GM12878 (cell line): ENCODE measurements at regions not wholly inside any gene's neighbourhood (a gene's known extent, or its start where the extent isn't known, plus 50 kb on each side); places are given as distances from the start of the nearest gene placed in this dataset.

ENCODE experiments used
- ATAC-seq: fragments of 200-7000 bp; cut with Tn5 transposase; 3 replicates; pipeline ENCODE4 v1.9.1; 2020; ENCODE audit warnings: mild to moderate bottlenecking, moderate library complexity
- BruUV-seq: library from RNA; stranded (reverse); fragments of 400-500 nt; replicated peaks from 2 replicates; lab custom pipeline; 2021; lab: Mats Ljungman, UMichigan
- CTCF ChIA-PET: fragments of 300-600 bp; sonication (Branson Sonifier 250); formaldehyde crosslinking; extraction: SDS; loops from one replicate; lab custom pipeline; 2021; ENCODE audit warnings: inconsistent platforms; lab: Yijun Ruan, JAX
- POLR2A ChIA-PET: fragments of 350-600 bp; formaldehyde crosslinking; extraction: SDS; loops from one replicate; lab custom pipeline; 2021; ENCODE audit warnings: inconsistent platforms; lab: Charles Lee
- RAD21 ChIA-PET: fragments of 300-600 bp; sonication (Branson Sonifier 250); formaldehyde crosslinking; loops from one replicate; lab custom pipeline; 2023; ENCODE audit warnings: antibody characterized with exemption; ENCODE audit not compliant: unreplicated experiment; lab: Charles Lee
- SMC1A ChIA-PET: fragments of 300-600 bp; sonication (Branson Sonifier 250); formaldehyde crosslinking; loops from one replicate; lab custom pipeline; 2023; ENCODE audit not compliant: unreplicated experiment, uncharacterized antibody; lab: Charles Lee
- DNase-seq: peaks from one replicate; pipeline ENCODE4 v3.0.0-alpha.2; 2011; ENCODE audit warnings: low read depth, low spot score
- FAIRE-seq: peaks from 3 replicates; lab custom pipeline; 2011; peaks lifted over from hg19 to GRCh38; lab: Jason Lieb, UNC
- H2AFZ ChIP-seq: 2 replicates; pipeline ENCODE4 v1.6.0; 2011; ENCODE audit warnings: low read depth, low read length, control low read depth; ENCODE audit not compliant: control insufficient read depth
- H3K27ac ChIP-seq: 2 replicates; pipeline ENCODE4 v1.5.1; 2011; ENCODE audit warnings: control low read depth; ENCODE audit not compliant: control insufficient read depth, insufficient read depth
- H3K27me3 ChIP-seq, 2 experiments: replicated peaks in 1 of 2; 2 replicates each; pipeline versions ENCODE4 v1.6.0 to v1.6.1; 2011; ENCODE audit warnings: low read length in 1 of 2; ENCODE audit not compliant: control insufficient read depth in 2 of 2, insufficient read depth in 2 of 2
- H3K36me3 ChIP-seq, 2 experiments: 2 replicates each; pipeline ENCODE4 v1.5.1; 2011; ENCODE audit warnings: low read length in 1 of 2; ENCODE audit not compliant: control insufficient read depth in 2 of 2, insufficient read depth in 2 of 2
- H3K4me1 ChIP-seq: 2 replicates; pipeline ENCODE4 v1.6.1; 2011; ENCODE audit warnings: mild to moderate bottlenecking, low read length, moderate library complexity, mixed read lengths; ENCODE audit not compliant: control insufficient read depth, insufficient read depth
- H3K4me2 ChIP-seq: 2 replicates; pipeline ENCODE4 v1.6.0; 2011; ENCODE audit warnings: control low read depth; ENCODE audit not compliant: control insufficient read depth, insufficient read depth
- H3K4me3 ChIP-seq: fragments of 200-600 bp; sonication (generic); 2 replicates; pipeline ENCODE4 v1.5.1; 2016
- H3K79me2 ChIP-seq: 2 replicates; pipeline ENCODE4 v1.6.0; 2011; ENCODE audit warnings: low read length; ENCODE audit not compliant: control insufficient read depth, insufficient read depth
- H3K9ac ChIP-seq: 2 replicates; pipeline ENCODE4 v1.8.0; 2011; ENCODE audit warnings: low read length, control low read depth, mixed read lengths; ENCODE audit not compliant: control insufficient read depth, insufficient read depth
- H3K9me3 ChIP-seq: replicated peaks from 3 replicates; pipeline ENCODE4 v1.5.1; 2011; ENCODE audit warnings: mild to moderate bottlenecking, low read length; ENCODE audit not compliant: control insufficient read depth, insufficient read depth
- H4K20me1 ChIP-seq: 2 replicates; pipeline ENCODE4 v1.6.0; 2011; ENCODE audit not compliant: control insufficient read depth, insufficient read depth
- CBX5 ChIP-seq: sonication (generic); IDR thresholded peaks from 2 replicates; pipeline ENCODE4 v1.6.1; 2016; ENCODE audit warnings: low read depth, moderate library complexity, mild to moderate bottlenecking, inconsistent platforms
- NFIC ChIP-seq: IDR thresholded peaks from 2 replicates; pipeline ENCODE4 v1.6.1; 2012; ENCODE audit warnings: low read depth, mild to moderate bottlenecking, inconsistent platforms, low read length, moderate library complexity
- RFX5 ChIP-seq: IDR thresholded peaks from 2 replicates; pipeline ENCODE4 v1.6.1; 2011; ENCODE audit warnings: low read depth, low read length, improper control_type of control experiment
- RUNX3 ChIP-seq: IDR thresholded peaks from 2 replicates; pipeline ENCODE4 v1.6.1; 2012; ENCODE audit warnings: low read length, inconsistent platforms
- WGBS: methylation state at CpG from one replicate; pipeline ENCODE4 v1.1.6; 2016; ENCODE audit warnings: low lambda C conversion rate; ENCODE audit not compliant: insufficient replicate concordance, insufficient coverage; ENCODE audit errors: missing lambda C conversion rate; 5-methylcytosine and 5-hydroxymethylcytosine counted together
- in situ Hi-C: fragments of 300-500 bp; cut with MboI; formaldehyde crosslinking; loops from 9 replicates; pipeline ENCODE4 v1.14.3; 2018; ENCODE audit warnings: mixed read lengths
- intact Hi-C: fragments of 100-400 bp; cut with micrococcal nuclease; formaldehyde crosslinking; loops from one replicate; pipeline ENCODE4 v1.14.2; 2022; ENCODE audit not compliant: unreplicated experiment
- TF ChIP-seq, protein P1 (sequence below): fragments of 450-650 bp; formaldehyde crosslinking; IDR thresholded peaks from 2 replicates; pipeline ENCODE4 v1.4.0; 2020; ENCODE audit warnings: mild to moderate bottlenecking, moderate library complexity

DNA sequence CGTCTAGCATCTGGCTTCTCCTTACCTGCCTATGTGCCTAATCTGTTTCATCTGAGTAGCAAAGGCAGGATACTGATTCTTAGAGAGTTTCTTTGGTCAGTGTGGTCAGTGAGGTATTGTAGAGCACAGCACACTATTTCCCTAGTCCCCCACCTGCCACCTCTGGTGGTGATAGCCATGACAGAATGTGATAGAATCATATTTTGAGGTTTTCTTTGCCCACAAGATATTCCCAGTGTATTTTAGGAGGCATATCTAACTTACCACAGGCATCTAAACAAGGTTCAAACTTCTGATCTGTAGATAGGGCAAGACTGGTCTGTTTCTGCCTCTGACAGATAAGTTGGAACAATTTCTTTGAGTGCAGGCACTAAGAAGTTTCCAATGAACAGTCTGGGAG lies 188.0 kb downstream of the SOX2 start:
- no peak overlapping the region for H3K27ac ChIP-seq
- no peaks in the 10 kb centered on the region for H3K9me3 ChIP-seq
- H3K27me3 ChIP-seq: no peaks in the 10 kb centered on the region
- ATAC-seq: peak; percentile 55
- ChIA-PET SMC1A (no interaction called here), POLR2A (no interaction called here), CTCF (no interaction called here), RAD21 (no interaction called here)
- no peak for FAIRE-seq
- no peaks in the 10 kb centered on the region for H3K36me3 ChIP-seq
- in situ Hi-C loops (no loop called here), intact Hi-C loops (no loop called here)
- no peak overlapping the region for H3K4me3 ChIP-seq
- H3K4me2 ChIP-seq: no peak overlapping the region
- H4K20me1 ChIP-seq: no peaks in the 10 kb centered on the region
- H3K4me1 ChIP-seq: no peaks in the 10 kb centered on the region
- no peak overlapping the region for H2AFZ ChIP-seq
- WGBS: 43% methylated on average over 1 of the region's 1 CpG
- no peak overlapping the region for H3K9ac ChIP-seq
- no peak for DNase-seq
- BruUV-seq: no TSS peak
- no peaks in the 10 kb centered on the region for H3K79me2 ChIP-seq
- TF ChIP-seq RUNX3: peak; percentile 81
- TF ChIP-seq, protein P1, sequence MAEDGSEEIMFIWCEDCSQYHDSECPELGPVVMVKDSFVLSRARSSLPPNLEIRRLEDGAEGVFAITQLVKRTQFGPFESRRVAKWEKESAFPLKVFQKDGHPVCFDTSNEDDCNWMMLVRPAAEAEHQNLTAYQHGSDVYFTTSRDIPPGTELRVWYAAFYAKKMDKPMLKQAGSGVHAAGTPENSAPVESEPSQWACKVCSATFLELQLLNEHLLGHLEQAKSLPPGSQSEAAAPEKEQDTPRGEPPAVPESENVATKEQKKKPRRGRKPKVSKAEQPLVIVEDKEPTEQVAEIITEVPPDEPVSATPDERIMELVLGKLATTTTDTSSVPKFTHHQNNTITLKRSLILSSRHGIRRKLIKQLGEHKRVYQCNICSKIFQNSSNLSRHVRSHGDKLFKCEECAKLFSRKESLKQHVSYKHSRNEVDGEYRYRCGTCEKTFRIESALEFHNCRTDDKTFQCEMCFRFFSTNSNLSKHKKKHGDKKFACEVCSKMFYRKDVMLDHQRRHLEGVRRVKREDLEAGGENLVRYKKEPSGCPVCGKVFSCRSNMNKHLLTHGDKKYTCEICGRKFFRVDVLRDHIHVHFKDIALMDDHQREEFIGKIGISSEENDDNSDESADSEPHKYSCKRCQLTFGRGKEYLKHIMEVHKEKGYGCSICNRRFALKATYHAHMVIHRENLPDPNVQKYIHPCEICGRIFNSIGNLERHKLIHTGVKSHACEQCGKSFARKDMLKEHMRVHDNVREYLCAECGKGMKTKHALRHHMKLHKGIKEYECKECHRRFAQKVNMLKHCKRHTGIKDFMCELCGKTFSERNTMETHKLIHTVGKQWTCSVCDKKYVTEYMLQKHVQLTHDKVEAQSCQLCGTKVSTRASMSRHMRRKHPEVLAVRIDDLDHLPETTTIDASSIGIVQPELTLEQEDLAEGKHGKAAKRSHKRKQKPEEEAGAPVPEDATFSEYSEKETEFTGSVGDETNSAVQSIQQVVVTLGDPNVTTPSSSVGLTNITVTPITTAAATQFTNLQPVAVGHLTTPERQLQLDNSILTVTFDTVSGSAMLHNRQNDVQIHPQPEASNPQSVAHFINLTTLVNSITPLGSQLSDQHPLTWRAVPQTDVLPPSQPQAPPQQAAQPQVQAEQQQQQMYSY (CRISPR knock-in tag): no peak
- 0 out of 2 replicates have a peak, but pooled peaks have one; percentile 32 for TF ChIP-seq NFIC
- TF ChIP-seq RFX5: no peak
- no peak for TF ChIP-seq CBX5
